GM12878 (cell line): ENCODE measurements at regions not wholly inside any gene's neighbourhood (a gene's known extent, or its start where the extent isn't known, plus 50 kb on each side); places are given as distances from the start of the nearest gene placed in this dataset.

Experiments used
- ATAC-seq: fragments of 200-7000 bp; cut with Tn5 transposase; 3 replicates; pipeline ENCODE4 v1.9.1; 2020; ENCODE audit warnings: mild to moderate bottlenecking, moderate library complexity
- BruUV-seq: library from RNA; stranded (reverse); fragments of 400-500 nt; replicated peaks from 2 replicates; lab custom pipeline; 2021; lab: Mats Ljungman, UMichigan
- CTCF ChIA-PET: fragments of 300-600 bp; sonication (Branson Sonifier 250); formaldehyde crosslinking; extraction: SDS; loops from one replicate; lab custom pipeline; 2021; ENCODE audit warnings: inconsistent platforms; lab: Yijun Ruan, JAX
- POLR2A ChIA-PET: fragments of 350-600 bp; formaldehyde crosslinking; extraction: SDS; loops from one replicate; lab custom pipeline; 2021; ENCODE audit warnings: inconsistent platforms; lab: Charles Lee
- RAD21 ChIA-PET: fragments of 300-600 bp; sonication (Branson Sonifier 250); formaldehyde crosslinking; loops from one replicate; lab custom pipeline; 2023; ENCODE audit warnings: antibody characterized with exemption; ENCODE audit not compliant: unreplicated experiment; lab: Charles Lee
- SMC1A ChIA-PET: fragments of 300-600 bp; sonication (Branson Sonifier 250); formaldehyde crosslinking; loops from one replicate; lab custom pipeline; 2023; ENCODE audit not compliant: unreplicated experiment, uncharacterized antibody; lab: Charles Lee
- DNase-seq: peaks from one replicate; pipeline ENCODE4 v3.0.0-alpha.2; 2011; ENCODE audit warnings: low read depth, low spot score
- FAIRE-seq: peaks from 3 replicates; lab custom pipeline; 2011; peaks lifted over from hg19 to GRCh38; lab: Jason Lieb, UNC
- H2AFZ ChIP-seq: 2 replicates; pipeline ENCODE4 v1.6.0; 2011; ENCODE audit warnings: low read depth, low read length, control low read depth; ENCODE audit not compliant: control insufficient read depth
- H3K27ac ChIP-seq: 2 replicates; pipeline ENCODE4 v1.5.1; 2011; ENCODE audit warnings: control low read depth; ENCODE audit not compliant: control insufficient read depth, insufficient read depth
- H3K27me3 ChIP-seq, 2 experiments: replicated peaks in 1 of 2; 2 replicates each; pipeline versions ENCODE4 v1.6.0 to v1.6.1; 2011; ENCODE audit warnings: low read length in 1 of 2; ENCODE audit not compliant: control insufficient read depth in 2 of 2, insufficient read depth in 2 of 2
- H3K36me3 ChIP-seq, 2 experiments: 2 replicates each; pipeline ENCODE4 v1.5.1; 2011; ENCODE audit warnings: low read length in 1 of 2; ENCODE audit not compliant: control insufficient read depth in 2 of 2, insufficient read depth in 2 of 2
- H3K4me1 ChIP-seq: 2 replicates; pipeline ENCODE4 v1.6.1; 2011; ENCODE audit warnings: mild to moderate bottlenecking, low read length, moderate library complexity, mixed read lengths; ENCODE audit not compliant: control insufficient read depth, insufficient read depth
- H3K4me2 ChIP-seq: 2 replicates; pipeline ENCODE4 v1.6.0; 2011; ENCODE audit warnings: control low read depth; ENCODE audit not compliant: control insufficient read depth, insufficient read depth
- H3K4me3 ChIP-seq: fragments of 200-600 bp; sonication (generic); 2 replicates; pipeline ENCODE4 v1.5.1; 2016
- H3K79me2 ChIP-seq: 2 replicates; pipeline ENCODE4 v1.6.0; 2011; ENCODE audit warnings: low read length; ENCODE audit not compliant: control insufficient read depth, insufficient read depth
- H3K9ac ChIP-seq: 2 replicates; pipeline ENCODE4 v1.8.0; 2011; ENCODE audit warnings: low read length, control low read depth, mixed read lengths; ENCODE audit not compliant: control insufficient read depth, insufficient read depth
- H3K9me3 ChIP-seq: replicated peaks from 3 replicates; pipeline ENCODE4 v1.5.1; 2011; ENCODE audit warnings: mild to moderate bottlenecking, low read length; ENCODE audit not compliant: control insufficient read depth, insufficient read depth
- H4K20me1 ChIP-seq: 2 replicates; pipeline ENCODE4 v1.6.0; 2011; ENCODE audit not compliant: control insufficient read depth, insufficient read depth
- FOXK2 ChIP-seq: fragments of 450-650 bp; IDR thresholded peaks from 2 replicates; pipeline ENCODE4 v1.6.1; 2017; ENCODE audit warnings: mild to moderate bottlenecking, moderate library complexity
- JUND ChIP-seq: IDR thresholded peaks from 2 replicates; pipeline ENCODE4 v1.6.1; 2012; ENCODE audit warnings: low read depth, mild to moderate bottlenecking, low read length, improper control_type of control experiment, moderate library complexity
- SIN3A ChIP-seq: IDR thresholded peaks from 2 replicates; pipeline ENCODE4 v1.6.1; 2012; ENCODE audit warnings: low read depth, low read length, improper control_type of control experiment
- TAF1 ChIP-seq: IDR thresholded peaks from 2 replicates; pipeline ENCODE4 v1.6.1; 2011; ENCODE audit warnings: mild to moderate bottlenecking, low read depth, low read length, borderline replicate concordance
- WGBS: methylation state at CpG from one replicate; pipeline ENCODE4 v1.1.6; 2016; ENCODE audit warnings: low lambda C conversion rate; ENCODE audit not compliant: insufficient replicate concordance, insufficient coverage; ENCODE audit errors: missing lambda C conversion rate; 5-methylcytosine and 5-hydroxymethylcytosine counted together
- in situ Hi-C: fragments of 300-500 bp; cut with MboI; formaldehyde crosslinking; loops from 9 replicates; pipeline ENCODE4 v1.14.3; 2018; ENCODE audit warnings: mixed read lengths
- intact Hi-C: fragments of 100-400 bp; cut with micrococcal nuclease; formaldehyde crosslinking; loops from one replicate; pipeline ENCODE4 v1.14.2; 2022; ENCODE audit not compliant: unreplicated experiment
- TF ChIP-seq, protein P1 (sequence below): fragments of 450-650 bp; formaldehyde crosslinking; IDR thresholded peaks from 2 replicates; pipeline ENCODE4 v1.4.0; 2020; ENCODE audit warnings: mild to moderate bottlenecking, moderate library complexity
- TF ChIP-seq, protein P2 (sequence below): IDR thresholded peaks from 2 replicates; pipeline ENCODE4 v1.6.1; 2012; ENCODE audit warnings: low read depth, low read length, improper control_type of control experiment
- TF ChIP-seq, protein P3 (sequence below): fragments of 450-650 bp; IDR thresholded peaks from 2 replicates; pipeline ENCODE4 v1.6.1; 2017; ENCODE audit warnings: mild to moderate bottlenecking, low read depth, inconsistent platforms; ENCODE audit not compliant: poor library complexity, severe bottlenecking
- TF ChIP-seq, protein P4 (sequence below): fragments of 450-650 bp; conservative IDR thresholded peaks from 2 replicates; pipeline ENCODE4 v1.6.1; 2017; ENCODE audit warnings: mild to moderate bottlenecking, moderate library complexity

DNA sequence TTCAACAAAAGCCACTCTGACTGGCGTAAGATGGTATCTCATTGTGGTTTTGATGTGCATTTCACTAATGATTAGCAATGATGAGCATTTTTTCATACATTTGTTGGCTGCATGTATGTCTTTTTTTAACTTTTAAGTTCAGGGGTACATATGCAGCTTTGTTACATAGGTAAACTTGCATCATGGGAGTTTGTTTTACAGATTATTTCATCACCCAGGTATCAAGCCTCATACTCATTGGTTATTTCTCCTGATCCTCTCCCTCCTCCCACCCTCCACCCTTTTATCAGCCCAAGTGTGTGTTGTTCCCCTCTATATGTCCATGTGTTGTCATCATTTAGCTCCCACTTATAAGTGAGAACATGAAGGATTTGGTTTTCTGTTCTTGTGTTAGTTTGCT is 154.1 kb upstream of the POGK start:
- intact Hi-C loops: no loop called here
- no peak for DNase-seq
- POLR2A ChIA-PET: no interaction called here

More for the DNA sequence above, 154.1 kb upstream of the POGK start:
- TF ChIP-seq, protein P1, sequence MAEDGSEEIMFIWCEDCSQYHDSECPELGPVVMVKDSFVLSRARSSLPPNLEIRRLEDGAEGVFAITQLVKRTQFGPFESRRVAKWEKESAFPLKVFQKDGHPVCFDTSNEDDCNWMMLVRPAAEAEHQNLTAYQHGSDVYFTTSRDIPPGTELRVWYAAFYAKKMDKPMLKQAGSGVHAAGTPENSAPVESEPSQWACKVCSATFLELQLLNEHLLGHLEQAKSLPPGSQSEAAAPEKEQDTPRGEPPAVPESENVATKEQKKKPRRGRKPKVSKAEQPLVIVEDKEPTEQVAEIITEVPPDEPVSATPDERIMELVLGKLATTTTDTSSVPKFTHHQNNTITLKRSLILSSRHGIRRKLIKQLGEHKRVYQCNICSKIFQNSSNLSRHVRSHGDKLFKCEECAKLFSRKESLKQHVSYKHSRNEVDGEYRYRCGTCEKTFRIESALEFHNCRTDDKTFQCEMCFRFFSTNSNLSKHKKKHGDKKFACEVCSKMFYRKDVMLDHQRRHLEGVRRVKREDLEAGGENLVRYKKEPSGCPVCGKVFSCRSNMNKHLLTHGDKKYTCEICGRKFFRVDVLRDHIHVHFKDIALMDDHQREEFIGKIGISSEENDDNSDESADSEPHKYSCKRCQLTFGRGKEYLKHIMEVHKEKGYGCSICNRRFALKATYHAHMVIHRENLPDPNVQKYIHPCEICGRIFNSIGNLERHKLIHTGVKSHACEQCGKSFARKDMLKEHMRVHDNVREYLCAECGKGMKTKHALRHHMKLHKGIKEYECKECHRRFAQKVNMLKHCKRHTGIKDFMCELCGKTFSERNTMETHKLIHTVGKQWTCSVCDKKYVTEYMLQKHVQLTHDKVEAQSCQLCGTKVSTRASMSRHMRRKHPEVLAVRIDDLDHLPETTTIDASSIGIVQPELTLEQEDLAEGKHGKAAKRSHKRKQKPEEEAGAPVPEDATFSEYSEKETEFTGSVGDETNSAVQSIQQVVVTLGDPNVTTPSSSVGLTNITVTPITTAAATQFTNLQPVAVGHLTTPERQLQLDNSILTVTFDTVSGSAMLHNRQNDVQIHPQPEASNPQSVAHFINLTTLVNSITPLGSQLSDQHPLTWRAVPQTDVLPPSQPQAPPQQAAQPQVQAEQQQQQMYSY: no peak
- TF ChIP-seq, protein P2, sequence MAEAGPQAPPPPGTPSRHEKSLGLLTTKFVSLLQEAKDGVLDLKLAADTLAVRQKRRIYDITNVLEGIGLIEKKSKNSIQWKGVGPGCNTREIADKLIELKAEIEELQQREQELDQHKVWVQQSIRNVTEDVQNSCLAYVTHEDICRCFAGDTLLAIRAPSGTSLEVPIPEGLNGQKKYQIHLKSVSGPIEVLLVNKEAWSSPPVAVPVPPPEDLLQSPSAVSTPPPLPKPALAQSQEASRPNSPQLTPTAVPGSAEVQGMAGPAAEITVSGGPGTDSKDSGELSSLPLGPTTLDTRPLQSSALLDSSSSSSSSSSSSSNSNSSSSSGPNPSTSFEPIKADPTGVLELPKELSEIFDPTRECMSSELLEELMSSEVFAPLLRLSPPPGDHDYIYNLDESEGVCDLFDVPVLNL: no peak
- TF ChIP-seq FOXK2 (no peak), JUND (no peak), SIN3A (no peak), TAF1 (no peak)
- TF ChIP-seq, protein P3, sequence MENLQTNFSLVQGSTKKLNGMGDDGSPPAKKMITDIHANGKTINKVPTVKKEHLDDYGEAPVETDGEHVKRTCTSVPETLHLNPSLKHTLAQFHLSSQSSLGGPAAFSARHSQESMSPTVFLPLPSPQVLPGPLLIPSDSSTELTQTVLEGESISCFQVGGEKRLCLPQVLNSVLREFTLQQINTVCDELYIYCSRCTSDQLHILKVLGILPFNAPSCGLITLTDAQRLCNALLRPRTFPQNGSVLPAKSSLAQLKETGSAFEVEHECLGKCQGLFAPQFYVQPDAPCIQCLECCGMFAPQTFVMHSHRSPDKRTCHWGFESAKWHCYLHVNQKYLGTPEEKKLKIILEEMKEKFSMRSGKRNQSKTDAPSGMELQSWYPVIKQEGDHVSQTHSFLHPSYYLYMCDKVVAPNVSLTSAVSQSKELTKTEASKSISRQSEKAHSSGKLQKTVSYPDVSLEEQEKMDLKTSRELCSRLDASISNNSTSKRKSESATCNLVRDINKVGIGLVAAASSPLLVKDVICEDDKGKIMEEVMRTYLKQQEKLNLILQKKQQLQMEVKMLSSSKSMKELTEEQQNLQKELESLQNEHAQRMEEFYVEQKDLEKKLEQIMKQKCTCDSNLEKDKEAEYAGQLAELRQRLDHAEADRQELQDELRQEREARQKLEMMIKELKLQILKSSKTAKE: no peak
- TF ChIP-seq, protein P4, sequence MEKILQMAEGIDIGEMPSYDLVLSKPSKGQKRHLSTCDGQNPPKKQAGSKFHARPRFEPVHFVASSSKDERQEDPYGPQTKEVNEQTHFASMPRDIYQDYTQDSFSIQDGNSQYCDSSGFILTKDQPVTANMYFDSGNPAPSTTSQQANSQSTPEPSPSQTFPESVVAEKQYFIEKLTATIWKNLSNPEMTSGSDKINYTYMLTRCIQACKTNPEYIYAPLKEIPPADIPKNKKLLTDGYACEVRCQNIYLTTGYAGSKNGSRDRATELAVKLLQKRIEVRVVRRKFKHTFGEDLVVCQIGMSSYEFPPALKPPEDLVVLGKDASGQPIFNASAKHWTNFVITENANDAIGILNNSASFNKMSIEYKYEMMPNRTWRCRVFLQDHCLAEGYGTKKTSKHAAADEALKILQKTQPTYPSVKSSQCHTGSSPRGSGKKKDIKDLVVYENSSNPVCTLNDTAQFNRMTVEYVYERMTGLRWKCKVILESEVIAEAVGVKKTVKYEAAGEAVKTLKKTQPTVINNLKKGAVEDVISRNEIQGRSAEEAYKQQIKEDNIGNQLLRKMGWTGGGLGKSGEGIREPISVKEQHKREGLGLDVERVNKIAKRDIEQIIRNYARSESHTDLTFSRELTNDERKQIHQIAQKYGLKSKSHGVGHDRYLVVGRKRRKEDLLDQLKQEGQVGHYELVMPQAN: no peak
- ChIA-PET SMC1A (no interaction called here), CTCF (no interaction called here), RAD21 (no interaction called here)
- Histone ChIP-seq H3K4me2 (no peak overlapping the region), H3K4me1 (no peaks in the 10 kb centered on the region), H4K20me1 (no peaks in the 10 kb centered on the region), H3K36me3 (no peaks in the 10 kb centered on the region), H3K27ac (no peak overlapping the region), H3K9ac (no peak overlapping the region), H2AFZ (no peak overlapping the region), H3K27me3 (no peaks in the 10 kb centered on the region), H3K9me3 (no peaks in the 10 kb centered on the region), H3K79me2 (no peaks in the 10 kb centered on the region), H3K4me3 (no peak overlapping the region)
- no peak for ATAC-seq
- BruUV-seq: no TSS peak
- in situ Hi-C loops: no loop called here
- WGBS: 6% methylated on average over 1 of the region's 1 CpG
- FAIRE-seq: no peak
